IMR-90 (cell line): ENCODE measurements at regions not wholly inside any gene's neighbourhood (a gene's known extent, or its start where the extent isn't known, plus 50 kb on each side); places are given as distances from the start of the nearest gene placed in this dataset.

Experiments
- ATAC-seq: fragments of 200-7000 bp; cut with Tn5 transposase; 2 replicates; pipeline ENCODE4 v1.9.1; 2020; ENCODE audit warnings: low read depth, mild to moderate bottlenecking, moderate library complexity
- BruUV-seq: library from RNA; stranded (reverse); fragments of 400-500 nt; replicated peaks from 2 replicates; lab custom pipeline; 2021; lab: Mats Ljungman, UMichigan
- CTCF ChIA-PET: fragments of 300-600 bp; formaldehyde crosslinking; extraction: SDS; loops from one replicate; lab custom pipeline; 2021; ENCODE audit warnings: antibody characterized with exemption; lab: Yijun Ruan, JAX
- POLR2A ChIA-PET: fragments of 300-600 bp; sonication (Branson Sonifier 250); formaldehyde crosslinking; loops from one replicate; lab custom pipeline; 2022; ENCODE audit warnings: antibody characterized with exemption; ENCODE audit not compliant: unreplicated experiment; lab: Charles Lee
- DNase-seq: peaks from one replicate; pipeline ENCODE4 v3.0.0; 2013
- H2AFZ ChIP-seq: replicated peaks from 2 replicates; pipeline ENCODE3; 2013; ENCODE audit warnings: low read length, mild to moderate bottlenecking; ENCODE audit not compliant: poor library complexity
- H2AK5ac ChIP-seq: 2 replicates; pipeline ENCODE4 v1.6.1; 2013; ENCODE audit warnings: low read depth, low read length, inconsistent platforms
- H2AK9ac ChIP-seq: replicated peaks from 2 replicates; pipeline ENCODE3; 2013; ENCODE audit warnings: mild to moderate bottlenecking, low read depth, low read length, moderate library complexity; ENCODE audit not compliant: poor library complexity
- H2BK120ac ChIP-seq: 2 replicates; pipeline ENCODE4 v1.6.1; 2013; ENCODE audit warnings: low read depth, low read length, inconsistent platforms
- H2BK15ac ChIP-seq: 3 replicates; pipeline ENCODE4 v1.6.1; 2013; ENCODE audit warnings: low read depth, low read length, inconsistent platforms
- H2BK20ac ChIP-seq: 2 replicates; pipeline ENCODE4 v1.6.1; 2013; ENCODE audit warnings: low read depth, mild to moderate bottlenecking, inconsistent platforms, low read length, moderate library complexity
- H2BK5ac ChIP-seq: 2 replicates; pipeline ENCODE4 v1.6.1; 2013; ENCODE audit warnings: mild to moderate bottlenecking, low read depth, low read length, inconsistent platforms; ENCODE audit not compliant: poor library complexity, severe bottlenecking
- H3K14ac ChIP-seq: replicated peaks from 2 replicates; pipeline ENCODE4 v1.6.1; 2013; ENCODE audit warnings: low read depth, low read length, inconsistent platforms
- H3K18ac ChIP-seq: 2 replicates; pipeline ENCODE4 v1.6.1; 2013; ENCODE audit warnings: low read depth, low read length, control low read depth
- H3K23ac ChIP-seq: 2 replicates; pipeline ENCODE4 v1.6.1; 2013; ENCODE audit warnings: low read depth, low read length, inconsistent platforms
- H3K27ac ChIP-seq: 2 replicates; pipeline ENCODE4 v1.5.1; 2013; ENCODE audit warnings: mild to moderate bottlenecking, control low read depth, low read length; ENCODE audit not compliant: insufficient read depth
- H3K27me3 ChIP-seq: 2 replicates; pipeline ENCODE4 v1.6.1; 2013; ENCODE audit warnings: low read length; ENCODE audit not compliant: control insufficient read depth, insufficient read depth
- H3K36me3 ChIP-seq: 2 replicates; pipeline ENCODE4 v1.6.1; 2013; ENCODE audit warnings: low read length, mixed read lengths; ENCODE audit not compliant: control insufficient read depth, insufficient read depth
- H3K4ac ChIP-seq: 2 replicates; pipeline ENCODE4 v1.6.1; 2013; ENCODE audit warnings: low read depth, low read length, inconsistent platforms
- H3K4me1 ChIP-seq: 2 replicates; pipeline ENCODE4 v1.6.1; 2013; ENCODE audit warnings: low read length, mixed read lengths; ENCODE audit not compliant: control insufficient read depth, insufficient read depth
- H3K4me2 ChIP-seq: 2 replicates; pipeline ENCODE4 v1.6.1; 2013; ENCODE audit warnings: low read depth, mild to moderate bottlenecking, control low read depth, low read length, moderate library complexity
- H3K4me3 ChIP-seq: 2 replicates; pipeline ENCODE4 v1.5.1; 2013; ENCODE audit warnings: low read depth, mild to moderate bottlenecking, control low read depth, low read length, moderate library complexity; ENCODE audit not compliant: insufficient read depth
- H3K56ac ChIP-seq: 2 replicates; pipeline ENCODE4 v1.6.1; 2013; ENCODE audit warnings: low read length, inconsistent platforms; ENCODE audit not compliant: insufficient read depth; ENCODE audit errors: extremely low read depth
- H3K79me1 ChIP-seq, 2 experiments: 2 replicates each; pipeline ENCODE4 v1.6.1; 2013; ENCODE audit warnings: low read length in 2 of 2, inconsistent platforms in 1 of 2, low read depth in 1 of 2
- H3K9ac ChIP-seq: 2 replicates; pipeline ENCODE4 v1.6.1; 2013; ENCODE audit warnings: low read depth, low read length, control low read depth
- H3K9me1 ChIP-seq: 2 replicates; pipeline ENCODE4 v1.6.1; 2013; ENCODE audit warnings: low read length, inconsistent platforms; ENCODE audit not compliant: insufficient read depth
- H3K9me3 ChIP-seq: 2 replicates; pipeline ENCODE4 v1.6.1; 2013; ENCODE audit warnings: low read length; ENCODE audit not compliant: control insufficient read depth, insufficient read depth
- H4K20me1 ChIP-seq: 2 replicates; pipeline ENCODE4 v1.6.1; 2013; ENCODE audit warnings: low read length, inconsistent platforms; ENCODE audit not compliant: insufficient read depth
- H4K5ac ChIP-seq: 2 replicates; pipeline ENCODE4 v1.6.1; 2013; ENCODE audit warnings: mild to moderate bottlenecking, low read depth, low read length, control low read depth
- H4K8ac ChIP-seq, 2 experiments: 2 replicates each; pipeline ENCODE4 v1.6.1; 2013; ENCODE audit warnings: low read depth in 2 of 2, low read length in 2 of 2, control low read depth in 1 of 2, inconsistent platforms in 1 of 2
- H4K91ac ChIP-seq: 2 replicates; pipeline ENCODE4 v1.6.1; 2013; ENCODE audit warnings: low read depth, low read length, inconsistent platforms; ENCODE audit not compliant: insufficient read depth
- BHLHE40 ChIP-seq: fragments of 150-350 bp; IDR thresholded peaks from 2 replicates; pipeline ENCODE4 v1.6.1; 2016; ENCODE audit warnings: mild to moderate bottlenecking, low read depth, low read length
- CHD1 ChIP-seq: IDR thresholded peaks from 2 replicates; pipeline ENCODE4 v1.6.1; 2012; ENCODE audit warnings: low read depth, low read length, improper control_type of control experiment
- FOS ChIP-seq: fragments of 150-350 bp; IDR thresholded peaks from 2 replicates; pipeline ENCODE4 v1.6.1; 2016; ENCODE audit warnings: low read depth, low read length
- MAFK ChIP-seq: IDR thresholded peaks from 2 replicates; pipeline ENCODE4 v1.6.1; 2012; ENCODE audit warnings: low read depth, low read length, improper control_type of control experiment
- POLR2A ChIP-seq: IDR thresholded peaks from 2 replicates; pipeline ENCODE4 v1.6.1; 2012; ENCODE audit warnings: mild to moderate bottlenecking, low read depth, low read length
- WGBS, 2 experiments: methylation state at CpG; one replicate each; pipeline versions ENCODE4 v1.1.5 to v1.1.7; 2013; ENCODE audit warnings: missing lambda C conversion rate in 2 of 2; ENCODE audit not compliant: insufficient read length in 1 of 2; ENCODE audit errors: extremely low coverage in 2 of 2; 5-methylcytosine and 5-hydroxymethylcytosine counted together
- dilution Hi-C: fragments of 300-500 bp; cut with HindIII; formaldehyde crosslinking; loops from one replicate; pipeline ENCODE4 v1.14.3; 2018; ENCODE audit warnings: low sequenced_read_pairs; ENCODE audit not compliant: unreplicated experiment
- in situ Hi-C: fragments of 300-500 bp; cut with MboI; formaldehyde crosslinking; loops from 3 replicates; pipeline ENCODE4 v1.14.3; 2019; ENCODE audit warnings: low sequenced_read_pairs, inconsistent platforms, mixed read lengths
- intact Hi-C: fragments of 100-400 bp; cut with micrococcal nuclease; formaldehyde crosslinking; loops from 2 replicates; pipeline ENCODE4 v1.10.0; 2022

- intact Hi-C loops, result no loop called here
- Histone ChIP-seq H3K9me3 (no peaks in the 10 kb centered on the region), H2AFZ (no peak overlapping the region), H3K23ac (no peak overlapping the region), H3K36me3 (no peaks in the 10 kb centered on the region), H2BK5ac (no peak overlapping the region), H3K79me1 (no peaks in the 10 kb centered on the region), H2AK9ac (no peak overlapping the region), H3K14ac (no peak overlapping the region), H3K18ac (no peak overlapping the region), H4K91ac (no peak overlapping the region), H3K4me1 (peaks cover 3% of the 10 kb centered on the region; the same call in 1 of the 2 replicates), H3K56ac (no peak overlapping the region), H4K20me1 (no peaks in the 10 kb centered on the region), H2BK15ac (no peak overlapping the region), H4K8ac (no peak overlapping the region), H3K4ac (no peak overlapping the region), H3K27ac (no peak overlapping the region), H3K9ac (no peak overlapping the region), H4K5ac (no peak overlapping the region), H3K4me2 (no peak overlapping the region), H3K27me3 (peaks cover 13% of the 10 kb centered on the region; the same call in 1 of the 2 replicates), H2BK20ac (no peak overlapping the region), H2AK5ac (no peak overlapping the region), H3K4me3 (no peak overlapping the region), H2BK120ac (no peak overlapping the region), H3K9me1 (no peaks in the 10 kb centered on the region)
- TF ChIP-seq BHLHE40, result no peak
- TF ChIP-seq MAFK, result peak; percentile 40; the same call in 1 of the 2 replicates
- no peak for TF ChIP-seq FOS
- no peak for TF ChIP-seq CHD1
- no peak for TF ChIP-seq POLR2A
- in situ Hi-C loops, result no loop called here
- no TSS peak for BruUV-seq
- DNase-seq, result no peak
- POLR2A ChIA-PET, result no interaction called here
- dilution Hi-C loops, result no loop called here
- no peak for ATAC-seq
- CTCF ChIA-PET, result no interaction called here
- WGBS, 2 experiments, result 60% methylated on average over 1 of the region's 3 CpGs; no CpG with 5 or more reads in 1 of the 2 experiments
These were observed 66.5 kb upstream of the IGFBP5 start for GRCh38 chr2:216761809-216762208.
